ENCODE measurements at regions not wholly inside any gene's neighbourhood (a gene's known extent, or its start where the extent isn't known, plus 50 kb on each side); places are given as distances from the start of the nearest gene placed in this dataset.

DNA sequence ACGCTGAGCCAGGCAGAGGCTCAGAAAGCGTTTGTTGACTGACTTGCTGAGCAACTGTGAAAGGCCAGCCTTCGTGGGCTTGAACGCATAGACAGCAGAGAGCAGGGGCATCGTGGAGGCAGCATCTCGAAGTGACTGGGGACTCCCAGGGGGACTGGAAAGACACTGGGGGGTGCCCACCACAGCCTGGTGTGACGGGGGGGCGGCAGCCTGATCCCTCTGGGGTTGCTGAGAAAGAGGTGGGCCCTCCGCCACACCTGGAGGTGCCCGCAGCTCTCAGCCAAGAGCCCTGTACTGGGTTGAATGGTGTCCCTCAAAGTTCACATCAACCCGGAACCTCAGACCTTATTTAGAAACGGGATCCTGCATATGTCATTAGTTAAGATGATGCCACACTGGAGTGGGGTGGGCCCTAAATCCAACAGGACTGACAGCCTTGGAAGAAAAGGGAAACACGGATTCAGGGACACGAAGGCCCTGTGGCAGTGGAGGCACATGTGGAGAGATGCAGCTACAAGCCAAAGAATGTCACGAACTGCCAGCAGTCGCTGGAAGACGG is 84.6 kb downstream of the RFLNA start:
- Histone ChIP-seq H3K9me3 (no peaks in the 10 kb centered on the region), H3K27ac (peak overlapping the region; percentile 94 to 99 (median 96)), H3K4me1 (peaks cover 0 to 57% (median 46%) of the 10 kb centered on the region in 4 donors), H3K27me3 (no peaks in the 10 kb centered on the region), H3K4me3 (no peak overlapping the region), H3K36me3 (peaks cover 21 to 65% (median 30%) of the 10 kb centered on the region in 4 donors)
- 83 to 86% methylated on average over 17 of the region's 17 CpGs for WGBS, 2 donors
- intact Hi-C loops (cut with DNase I): no loop called here
- no peak for TF ChIP-seq EP300 (IDR thresholded peaks at IDR 0.05)
- DNase-seq: no peak

DNA sequence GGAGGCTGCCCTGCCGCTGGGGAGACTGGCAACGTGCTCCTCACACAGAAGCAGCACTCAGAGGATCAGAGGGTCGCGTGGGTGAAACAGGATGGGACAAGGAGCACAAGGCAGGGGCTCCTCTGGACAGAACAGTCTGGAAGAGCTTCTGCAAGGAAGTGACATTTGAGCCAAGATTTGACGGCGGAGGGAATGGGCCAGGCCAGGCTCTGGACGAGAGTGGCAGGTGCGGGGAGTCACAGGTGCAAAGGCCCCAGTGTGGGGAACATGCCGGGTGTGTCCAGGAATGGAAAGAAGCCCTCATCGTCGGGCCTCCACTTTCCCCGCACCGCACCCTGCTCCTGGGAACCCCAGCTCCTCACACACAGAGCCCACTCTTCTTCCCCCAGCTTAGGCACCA is 84.0 kb downstream of the RFLNA start:
- Histone ChIP-seq H3K4me1 (peaks cover 0 to 51% (median 43%) of the 10 kb centered on the region in 4 donors), H3K27ac (peak overlapping the region; percentile 94 to 99 (median 96)), H3K36me3 (peaks cover 21 to 65% (median 32%) of the 10 kb centered on the region in 4 donors), H3K9me3 (no peaks in the 10 kb centered on the region), H3K4me3 (no peak overlapping the region), H3K27me3 (no peaks in the 10 kb centered on the region)
- DNase-seq: no peak
- intact Hi-C loops (cut with DNase I): no loop called here
- no peak for TF ChIP-seq POLR2A (IDR thresholded peaks at IDR 0.05)
- TF ChIP-seq POLR2AphosphoS5 (IDR thresholded peaks at IDR 0.05): no peak
- TF ChIP-seq EP300 (IDR thresholded peaks at IDR 0.05): no peak
- TF ChIP-seq, protein P1, sequence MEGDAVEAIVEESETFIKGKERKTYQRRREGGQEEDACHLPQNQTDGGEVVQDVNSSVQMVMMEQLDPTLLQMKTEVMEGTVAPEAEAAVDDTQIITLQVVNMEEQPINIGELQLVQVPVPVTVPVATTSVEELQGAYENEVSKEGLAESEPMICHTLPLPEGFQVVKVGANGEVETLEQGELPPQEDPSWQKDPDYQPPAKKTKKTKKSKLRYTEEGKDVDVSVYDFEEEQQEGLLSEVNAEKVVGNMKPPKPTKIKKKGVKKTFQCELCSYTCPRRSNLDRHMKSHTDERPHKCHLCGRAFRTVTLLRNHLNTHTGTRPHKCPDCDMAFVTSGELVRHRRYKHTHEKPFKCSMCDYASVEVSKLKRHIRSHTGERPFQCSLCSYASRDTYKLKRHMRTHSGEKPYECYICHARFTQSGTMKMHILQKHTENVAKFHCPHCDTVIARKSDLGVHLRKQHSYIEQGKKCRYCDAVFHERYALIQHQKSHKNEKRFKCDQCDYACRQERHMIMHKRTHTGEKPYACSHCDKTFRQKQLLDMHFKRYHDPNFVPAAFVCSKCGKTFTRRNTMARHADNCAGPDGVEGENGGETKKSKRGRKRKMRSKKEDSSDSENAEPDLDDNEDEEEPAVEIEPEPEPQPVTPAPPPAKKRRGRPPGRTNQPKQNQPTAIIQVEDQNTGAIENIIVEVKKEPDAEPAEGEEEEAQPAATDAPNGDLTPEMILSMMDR (IDR thresholded peaks at IDR 0.05): no peak
- WGBS, 2 donors: 76 to 89% methylated on average over 13 of the region's 13 CpGs

DNA sequence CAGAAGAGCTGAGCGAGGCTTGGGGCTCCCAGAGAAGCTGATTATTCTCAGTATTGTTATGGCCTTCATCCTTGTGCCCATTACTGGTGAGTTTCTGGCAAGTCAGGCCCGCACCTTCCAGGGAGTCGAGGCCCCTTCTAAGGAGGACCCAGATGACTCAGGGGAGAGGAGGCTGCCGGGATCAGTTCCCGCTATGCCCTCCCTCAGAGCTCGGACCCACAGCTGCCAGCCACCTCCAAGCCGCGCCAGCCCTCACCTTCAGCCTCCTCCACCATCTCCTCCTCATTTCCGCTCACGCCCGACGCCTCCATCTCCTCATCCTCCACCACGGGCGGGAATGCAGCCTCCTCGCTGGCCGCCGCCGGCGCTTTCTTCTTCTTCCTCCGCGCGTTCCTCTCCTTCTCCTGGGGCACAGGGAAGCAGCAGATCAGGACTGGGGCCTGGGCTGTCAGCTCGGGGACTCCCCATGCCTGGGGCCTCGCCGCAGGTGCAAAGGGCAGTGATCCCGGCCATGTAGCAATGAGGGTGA is 83.2 kb downstream of the RFLNA start:
- peaks cover 21 to 60% (median 30%) of the 10 kb centered on the region in 4 donors for H3K36me3 ChIP-seq
- 95 to 96% methylated on average over 26 of the region's 26 CpGs for WGBS, 2 donors
- intact Hi-C loops (cut with DNase I): no loop called here

DNA sequence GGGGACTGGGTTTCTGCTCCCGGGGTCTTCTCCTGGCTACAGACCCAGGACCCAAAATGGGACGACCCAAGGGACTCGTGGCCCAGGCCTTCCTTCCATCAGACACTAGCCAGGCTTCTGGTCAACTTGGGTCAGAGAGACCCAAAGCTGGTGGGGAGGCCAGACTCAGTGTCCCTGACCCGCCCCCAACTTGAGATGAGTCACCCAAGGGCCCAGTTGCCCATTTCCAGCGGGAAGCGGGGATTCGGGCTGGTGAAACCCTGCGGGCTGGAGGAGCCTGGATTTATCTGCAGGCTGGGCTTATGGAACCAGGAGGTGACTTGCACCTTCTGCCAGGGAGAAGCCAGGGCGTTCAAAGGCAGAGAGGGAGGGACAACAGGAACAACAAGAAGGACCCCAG is 81.5 kb downstream of the RFLNA start:
- Histone ChIP-seq H3K36me3 (peaks cover 28 to 74% (median 43%) of the 10 kb centered on the region in 4 donors), H3K27me3 (no peaks in the 10 kb centered on the region), H3K4me3 (no peak overlapping the region), H3K9me3 (no peaks in the 10 kb centered on the region), H3K27ac (peak overlapping the region in 3 of 4 donors; percentile 28 to 99 (median 97)), H3K4me1 (peaks cover 0 to 40% (median 31%) of the 10 kb centered on the region in 4 donors)
- 94% methylated on average over 9 of the region's 9 CpGs for WGBS, 2 donors
- intact Hi-C loops (cut with DNase I): no loop called here
- no peak for DNase-seq
- TF ChIP-seq EP300 (IDR thresholded peaks at IDR 0.05) (no peak), POLR2AphosphoS5 (IDR thresholded peaks at IDR 0.05) (no peak), POLR2A (IDR thresholded peaks at IDR 0.05) (no peak)
- TF ChIP-seq, protein P1 (IDR thresholded peaks at IDR 0.05): no peak

More for the DNA sequence above, 83.2 kb downstream of the RFLNA start:
- peaks cover 0 to 46% (median 43%) of the 10 kb centered on the region in 4 donors for H3K4me1 ChIP-seq
- no peak for TF ChIP-seq POLR2A (IDR thresholded peaks at IDR 0.05)
- peak in 1 of 4 donors; percentile 8 for TF ChIP-seq POLR2AphosphoS5 (IDR thresholded peaks at IDR 0.05)
- H3K9me3 ChIP-seq: no peaks in the 10 kb centered on the region
- DNase-seq: no peak
- no peak overlapping the region for H3K4me3 ChIP-seq
- no peaks in the 10 kb centered on the region for H3K27me3 ChIP-seq
- H3K27ac ChIP-seq: peak overlapping the region; percentile 6 to 99 (median 96)

DNA sequence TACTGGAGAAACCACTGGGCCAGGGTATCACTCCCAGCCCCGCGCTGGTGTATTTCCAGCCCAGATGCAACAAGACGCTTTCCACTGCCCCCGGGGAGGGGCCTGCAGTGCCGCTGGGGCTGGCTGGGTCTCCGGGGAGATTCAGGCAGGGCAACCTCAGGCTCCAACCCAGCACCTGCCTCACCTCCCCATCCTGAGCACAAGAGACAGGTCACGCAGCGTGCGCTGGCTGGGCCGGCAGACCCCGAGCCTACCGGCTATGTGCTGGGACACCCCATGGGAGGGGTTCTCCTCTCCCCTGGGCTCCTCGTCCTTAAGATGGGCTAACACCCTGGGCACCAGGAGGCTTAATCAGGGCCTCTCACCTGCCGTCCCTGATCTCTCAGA is 80.9 kb downstream of the RFLNA start:
- TF ChIP-seq POLR2A (IDR thresholded peaks at IDR 0.05) (no peak), POLR2AphosphoS5 (IDR thresholded peaks at IDR 0.05) (no peak), EP300 (IDR thresholded peaks at IDR 0.05) (no peak)
- intact Hi-C loops (cut with DNase I): no loop called here
- H3K36me3 ChIP-seq: peaks cover 32 to 80% (median 47%) of the 10 kb centered on the region in 4 donors
- H3K4me1 ChIP-seq: peaks cover 0 to 40% (median 29%) of the 10 kb centered on the region in 4 donors
- WGBS, 2 donors: 92 to 93% methylated on average over 14 of the region's 14 CpGs
- H3K9me3 ChIP-seq: no peaks in the 10 kb centered on the region
- H3K4me3 ChIP-seq: no peak overlapping the region
- H3K27me3 ChIP-seq: no peaks in the 10 kb centered on the region
- peak overlapping the region in 3 of 4 donors; percentile 28 to 99 (median 97) for H3K27ac ChIP-seq
- DNase-seq: no peak

DNA sequence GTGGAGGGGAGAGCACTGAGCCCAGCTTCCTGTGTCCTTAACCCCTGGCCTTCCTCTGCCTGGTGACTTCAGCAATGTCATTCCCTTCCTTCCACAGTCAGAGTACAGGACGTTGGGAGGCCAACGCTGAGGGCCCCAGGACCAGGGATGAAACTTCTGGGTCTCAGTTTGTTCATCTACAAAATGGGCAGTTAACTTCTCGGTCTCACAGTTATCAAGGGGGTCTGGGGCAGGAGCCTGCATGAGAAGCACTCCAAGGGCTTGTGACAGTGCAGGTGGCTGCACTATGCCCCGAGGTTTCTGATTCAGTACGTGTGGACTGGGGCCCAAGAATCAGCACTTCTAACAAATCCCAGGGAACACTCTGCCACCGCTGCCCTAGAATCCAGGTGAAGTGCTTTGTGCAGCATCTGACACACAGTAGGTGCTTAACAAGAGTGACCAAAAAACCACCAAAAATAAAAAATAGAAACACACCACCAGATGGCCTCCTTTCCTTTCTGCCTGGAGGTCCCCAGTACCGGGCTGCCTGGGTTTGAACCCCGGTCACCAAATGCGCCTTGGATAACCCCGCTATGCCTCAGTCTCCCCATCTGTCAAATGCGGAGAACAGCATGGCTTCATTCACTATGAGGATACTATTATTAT is 80.4 kb downstream of the RFLNA start:
- no peak for TF ChIP-seq POLR2AphosphoS5 (IDR thresholded peaks at IDR 0.05)
- no peak for TF ChIP-seq POLR2A (IDR thresholded peaks at IDR 0.05)
- no peak for TF ChIP-seq EP300 (IDR thresholded peaks at IDR 0.05)
- TF ChIP-seq, protein P1 (IDR thresholded peaks at IDR 0.05): no peak
- peaks cover 0 to 40% (median 29%) of the 10 kb centered on the region in 4 donors for H3K4me1 ChIP-seq
- WGBS, 2 donors: 94 to 96% methylated on average over 11 of the region's 11 CpGs
- peaks cover 32 to 82% (median 50%) of the 10 kb centered on the region in 4 donors for H3K36me3 ChIP-seq
- DNase-seq: no peak
- intact Hi-C loops (cut with DNase I): no loop called here
- H3K27ac ChIP-seq: peak overlapping the region in 2 of 4 donors; percentile 97 to 99
- H3K27me3 ChIP-seq: no peaks in the 10 kb centered on the region
- H3K4me3 ChIP-seq: no peak overlapping the region
- no peaks in the 10 kb centered on the region for H3K9me3 ChIP-seq
